HG03457 (cell line): ENCODE measurements at regions not wholly inside any gene's neighbourhood (a gene's known extent, or its start where the extent isn't known, plus 50 kb on each side); places are given as distances from the start of the nearest gene placed in this dataset.

ENCODE experiments used
- ATAC-seq: cut with Tn5 transposase; IDR thresholded peaks from one replicate; pipeline ENCODE4 v1.9.1; 2021; ENCODE audit warnings: moderate number of reproducible peaks; ENCODE audit not compliant: unreplicated experiment

DNA sequence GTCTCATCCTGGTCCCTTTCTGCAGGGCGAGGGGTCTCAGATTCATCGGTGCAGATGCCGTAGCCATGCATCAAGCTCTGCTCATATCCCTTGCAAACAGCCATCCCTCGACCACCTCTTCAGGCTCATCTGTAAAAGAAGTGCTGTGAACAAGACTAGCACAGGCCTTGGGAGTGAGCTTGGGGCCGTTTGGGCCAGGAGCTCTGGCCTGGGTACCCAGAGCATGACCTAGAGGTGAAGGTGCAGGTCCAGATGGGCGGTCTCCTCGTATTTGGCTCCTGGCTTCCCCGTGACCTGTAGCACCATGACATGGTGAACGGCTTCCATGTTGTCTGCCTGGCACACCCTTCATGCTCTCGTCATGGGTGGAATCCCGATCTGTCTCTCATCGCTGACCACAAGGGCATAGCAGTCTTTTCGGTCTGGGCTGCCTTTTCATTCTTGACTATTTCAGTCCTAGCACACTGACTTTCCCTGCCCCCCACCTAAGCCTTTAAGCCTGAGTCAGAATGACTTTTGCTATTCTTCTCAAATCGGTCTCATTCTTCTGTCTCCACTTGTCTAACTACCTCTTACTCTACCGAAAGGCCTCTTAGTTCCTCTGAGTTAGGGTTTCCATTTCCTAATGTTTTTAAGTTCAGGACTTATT lies 216.0 kb downstream of the FOXL1 start:
- no peak for ATAC-seq

DNA sequence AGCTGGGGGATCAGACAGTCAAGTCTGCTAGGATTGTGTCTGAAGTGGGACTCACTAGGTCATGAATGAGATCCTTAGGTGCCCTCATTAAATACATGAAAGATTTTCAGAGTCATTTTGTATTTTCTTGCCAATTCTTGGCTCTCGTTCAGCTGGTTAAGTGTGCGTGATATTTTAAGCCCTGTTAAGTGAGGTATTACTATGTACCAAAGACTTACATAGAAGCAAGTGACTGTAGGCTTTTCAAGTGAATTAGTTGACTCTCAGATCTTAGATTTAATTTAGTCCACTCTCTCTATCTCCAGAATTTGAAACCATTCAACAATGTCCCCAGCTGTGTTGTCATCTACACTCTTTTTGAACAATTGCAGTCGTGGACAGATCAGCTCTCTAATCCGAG lies 219.4 kb downstream of the FOXL1 start:
- ATAC-seq = no peak

DNA sequence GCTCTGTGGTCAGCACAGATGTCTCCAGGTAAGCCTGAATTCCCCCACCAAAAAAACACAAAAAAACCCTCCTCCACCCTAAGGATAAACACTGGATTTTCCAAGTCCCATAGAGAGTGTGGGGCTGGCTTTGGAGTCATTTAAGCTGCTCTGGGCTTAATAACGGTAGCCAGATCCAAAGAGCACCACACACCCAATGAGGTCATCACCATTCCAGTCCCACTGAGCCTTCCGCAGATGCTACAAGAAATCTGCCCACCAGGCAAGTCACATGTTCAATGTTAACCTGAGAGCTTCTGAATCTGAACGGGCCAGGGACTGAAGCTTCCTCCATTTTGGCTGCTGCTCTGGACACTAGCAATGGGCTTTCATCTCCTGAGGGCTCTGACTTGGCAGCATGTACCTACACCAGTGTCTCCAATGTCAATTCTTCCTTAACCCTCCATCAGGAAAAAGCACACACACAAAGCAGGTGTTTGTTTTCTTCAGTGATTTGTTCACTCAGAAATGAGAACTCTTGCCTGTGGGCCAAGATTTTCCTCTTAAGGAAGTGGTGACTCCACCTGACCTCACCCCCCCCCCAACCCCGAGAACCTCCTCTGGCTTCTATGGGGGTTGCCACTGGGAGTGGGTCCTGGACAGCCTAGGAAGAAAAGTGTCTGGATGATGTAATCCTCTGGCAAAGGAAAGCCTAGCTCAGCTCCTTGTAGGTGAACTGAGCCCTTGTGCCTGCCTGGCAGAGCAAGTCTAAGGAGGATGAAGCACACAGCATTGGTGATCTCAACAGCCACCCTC lies 220.1 kb downstream of the FOXL1 start:
- ATAC-seq = no peak

DNA sequence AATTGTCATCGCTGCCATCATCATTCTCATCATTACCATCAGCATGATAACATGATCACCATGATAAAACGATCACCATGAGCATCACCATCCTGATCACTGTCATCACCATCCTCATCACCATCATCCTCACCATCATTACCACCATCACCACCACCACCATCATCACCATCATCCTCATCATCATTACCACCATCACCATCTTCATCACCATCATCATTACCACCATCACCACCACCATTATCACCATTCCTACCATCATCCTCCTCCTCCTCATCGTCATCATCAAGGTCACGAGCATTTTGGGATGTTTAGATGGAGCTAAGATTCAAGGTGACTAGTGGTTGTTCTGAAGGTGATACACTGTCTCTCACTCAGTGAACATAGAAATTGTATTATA lies 221.0 kb downstream of the FOXL1 start:
- no peak for ATAC-seq

DNA sequence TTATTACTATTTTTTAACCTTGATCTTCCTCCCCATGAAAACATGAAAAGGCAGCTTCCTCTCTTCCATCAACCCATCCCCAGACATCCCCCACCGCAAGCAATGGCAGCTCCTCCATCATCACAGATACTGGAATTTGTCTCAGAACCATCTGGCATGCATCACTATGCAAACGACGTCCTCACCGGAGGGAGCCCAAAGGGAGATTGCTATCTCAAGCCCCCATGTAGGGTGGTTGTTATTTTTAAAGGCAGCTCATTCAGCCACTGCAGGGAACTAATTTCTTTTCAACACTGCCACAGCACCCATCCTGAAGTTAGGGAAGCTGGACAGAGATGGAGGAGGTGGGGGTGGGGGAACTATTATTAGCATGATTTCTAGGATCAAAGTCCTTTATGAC lies 222.5 kb downstream of the FOXL1 start:
- no peak for ATAC-seq

DNA sequence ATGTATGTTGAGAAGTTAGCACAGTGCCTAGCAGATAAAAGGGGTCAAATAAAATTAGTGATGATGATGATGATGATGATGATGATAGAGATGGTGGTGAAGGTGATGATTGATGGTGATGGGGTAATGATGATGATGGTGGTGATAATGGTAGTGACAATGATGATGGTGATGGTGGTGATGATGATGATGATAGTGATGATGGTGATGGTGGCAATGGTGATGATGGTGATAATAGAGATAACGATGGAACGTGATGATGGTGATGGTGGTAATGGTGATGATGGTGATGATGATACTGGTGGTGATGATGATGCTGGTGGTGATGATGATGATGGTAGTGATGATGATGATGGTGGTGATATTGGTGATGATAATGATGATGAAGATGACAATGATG lies 223.7 kb downstream of the FOXL1 start:
- no peak for ATAC-seq

DNA sequence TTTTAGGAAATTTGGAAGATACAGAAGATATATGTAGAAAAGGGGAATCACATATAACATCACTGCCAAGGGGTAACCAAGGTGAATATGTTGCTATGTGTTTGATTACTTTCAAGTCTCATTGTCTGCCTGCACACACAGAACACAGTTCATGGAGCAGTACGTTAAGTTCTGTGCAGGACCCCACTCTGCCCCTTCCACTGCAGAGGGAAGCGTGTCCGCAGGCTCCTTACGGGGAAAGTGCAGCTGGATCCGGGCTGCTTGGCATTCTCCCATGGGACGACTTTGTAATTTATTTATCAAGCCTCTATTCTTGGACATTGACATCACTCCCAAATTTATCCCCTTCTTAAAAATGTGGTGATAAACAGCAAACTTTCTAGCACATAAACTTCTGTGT lies 226.8 kb downstream of the FOXL1 start:
- ATAC-seq = no peak

DNA sequence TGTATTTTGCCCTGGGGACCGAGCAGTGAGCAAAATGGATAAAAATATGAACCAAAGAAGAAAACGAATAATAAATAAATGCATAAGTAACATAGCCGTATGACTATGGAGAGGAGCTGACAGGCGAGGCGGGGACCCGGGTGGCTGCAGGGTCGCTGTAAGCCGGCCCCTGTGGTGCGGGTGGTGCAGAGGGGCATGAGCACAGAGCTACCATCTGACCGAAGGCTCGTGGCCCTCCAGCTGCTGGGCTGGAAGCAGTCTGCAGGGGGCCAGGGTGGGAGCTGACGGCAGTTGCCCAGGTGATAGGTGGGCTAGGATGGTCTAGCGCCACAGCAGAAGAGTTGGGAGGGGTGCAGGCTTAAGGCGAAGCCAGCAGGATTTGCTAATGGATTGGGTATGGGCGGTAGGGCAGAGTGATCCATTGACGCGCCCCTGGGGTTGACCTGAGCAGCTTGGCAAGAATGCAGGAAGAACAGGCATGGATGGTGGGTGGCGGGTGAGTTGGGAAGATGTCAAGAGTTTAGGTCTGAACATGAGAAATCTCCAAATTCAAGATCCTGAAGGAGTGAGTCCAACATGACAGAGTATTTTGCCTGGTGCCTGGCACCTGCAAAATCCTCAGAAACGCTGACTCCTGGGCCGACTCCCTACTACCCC lies 228.0 kb downstream of the FOXL1 start:
- no peak for ATAC-seq

DNA sequence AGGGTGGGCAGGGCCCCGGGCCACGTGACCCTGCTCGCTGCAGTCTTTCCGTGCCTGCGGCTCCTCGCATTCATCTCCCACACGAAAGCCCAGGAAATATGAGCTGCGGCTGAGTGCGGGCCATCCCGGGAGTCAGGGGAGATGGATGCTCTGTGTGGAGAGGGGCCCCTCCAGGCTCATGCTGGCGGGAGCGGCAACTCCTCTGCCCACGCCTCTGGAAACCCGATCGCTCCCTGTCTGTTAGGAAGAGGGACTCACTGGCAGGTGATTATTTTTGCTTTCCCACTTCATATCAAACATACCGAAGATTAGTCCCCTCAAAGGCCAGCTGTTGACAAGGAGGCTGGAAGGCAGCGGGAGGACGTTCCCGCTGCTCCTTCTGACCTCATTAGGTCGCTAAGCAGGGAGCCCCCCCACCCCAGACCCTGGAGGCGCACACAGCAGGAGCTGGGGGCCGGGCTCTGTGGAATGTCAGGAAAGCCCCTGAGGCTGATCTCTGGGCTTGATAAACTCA lies 228.5 kb downstream of the FOXL1 start:
- no peak for ATAC-seq

DNA sequence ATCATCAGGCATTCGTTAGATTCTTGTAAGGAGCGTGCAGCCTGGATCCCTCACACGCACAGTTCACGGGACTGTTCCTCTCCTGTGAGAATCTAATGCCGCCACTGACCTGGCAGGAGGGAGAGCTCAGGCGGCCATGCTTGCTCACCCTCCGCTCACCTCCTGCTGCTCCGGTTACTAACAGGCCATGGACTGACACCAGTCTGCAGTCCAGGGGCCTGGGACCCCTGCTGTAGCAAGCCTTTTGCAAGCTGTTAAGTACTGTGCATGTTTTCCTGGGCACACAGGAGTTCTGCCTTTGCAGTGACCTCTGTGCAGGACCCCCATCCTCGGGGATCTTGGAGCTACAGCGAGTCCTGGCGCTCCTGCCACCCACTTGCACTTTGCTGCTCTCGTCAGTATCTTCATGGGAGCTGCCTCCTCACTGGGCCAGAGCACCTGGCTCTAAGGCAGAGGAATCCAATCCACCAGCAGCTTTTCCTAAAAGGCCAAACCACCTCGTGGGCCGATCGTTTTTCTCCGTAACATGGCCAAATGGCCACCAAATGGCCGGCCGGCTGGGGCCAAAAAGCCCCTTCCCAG lies 230.6 kb downstream of the FOXL1 start:
- ATAC-seq = no peak

DNA sequence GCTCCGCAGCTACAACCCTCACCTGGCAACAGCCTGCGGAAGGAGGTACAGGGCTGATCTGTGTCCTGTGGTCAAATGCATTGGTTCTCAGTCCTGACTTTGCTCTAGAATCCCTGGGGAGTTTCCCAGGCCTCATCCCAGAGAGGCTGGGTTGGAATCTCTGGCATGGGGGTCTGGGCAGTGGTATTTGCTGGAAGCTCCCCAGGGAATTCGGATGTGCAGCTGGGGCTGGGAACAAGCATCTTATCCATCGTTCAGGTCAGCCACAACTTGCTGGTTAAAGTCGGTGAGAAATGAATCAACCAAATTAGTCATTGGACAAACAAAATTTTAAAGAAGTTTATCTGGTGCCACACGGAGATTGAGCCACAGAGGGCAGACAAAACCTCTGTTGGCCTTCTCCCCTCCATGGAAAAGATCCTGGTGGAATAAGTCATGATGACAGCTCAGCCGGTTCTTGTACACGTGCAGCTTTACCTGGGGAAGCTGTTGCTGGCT lies 231.2 kb downstream of the FOXL1 start:
- no peak for ATAC-seq

DNA sequence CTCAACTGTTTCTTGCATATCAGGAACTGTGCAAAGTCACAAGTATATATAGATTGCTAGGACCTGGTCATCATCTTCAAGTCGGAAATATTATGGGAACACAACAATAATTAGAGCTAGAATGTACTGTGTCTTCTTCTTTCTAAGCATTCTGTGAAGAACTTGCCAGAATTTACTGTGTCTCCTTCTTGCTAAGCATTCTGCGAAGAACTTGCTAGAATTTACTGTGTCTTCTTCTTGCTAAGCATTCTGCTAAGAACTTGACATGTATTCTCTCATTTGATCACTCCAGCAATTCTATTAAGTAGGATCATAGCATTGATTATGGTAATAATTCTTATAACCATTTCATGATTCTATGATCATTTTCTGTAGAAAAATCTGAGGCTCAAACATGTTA lies 231.7 kb downstream of the FOXL1 start:
- no peak for ATAC-seq

DNA sequence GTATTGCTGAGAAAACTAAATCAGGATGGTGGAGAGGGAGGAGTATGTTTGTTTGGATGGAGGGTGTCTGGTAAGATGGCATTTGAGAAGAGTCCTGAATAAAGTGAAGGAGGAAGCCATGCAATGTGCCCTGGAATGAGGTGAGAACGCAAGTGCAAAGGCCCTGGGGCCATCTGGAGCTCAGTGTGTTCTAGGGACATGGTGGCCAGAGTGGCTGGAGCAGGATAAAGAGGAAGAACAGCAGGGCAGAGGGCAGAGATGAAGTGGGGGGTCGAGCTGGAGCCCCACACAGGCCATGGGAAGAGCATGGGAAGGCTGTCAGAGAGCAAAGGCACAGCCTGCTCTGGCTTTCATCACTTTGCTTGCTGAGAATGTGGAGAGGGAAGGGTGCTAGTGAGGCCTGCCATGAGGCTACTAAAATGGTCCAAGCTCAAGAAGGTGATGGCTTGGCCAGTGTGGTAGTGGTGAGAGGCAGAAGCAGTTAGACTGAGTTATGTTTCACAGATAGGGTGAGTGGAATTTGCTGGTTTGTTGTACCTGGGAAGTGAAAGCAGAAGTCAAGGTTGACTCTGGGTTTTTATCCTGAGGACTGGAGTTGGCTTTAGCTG lies 234.1 kb downstream of the FOXL1 start:
- no peak for ATAC-seq

DNA sequence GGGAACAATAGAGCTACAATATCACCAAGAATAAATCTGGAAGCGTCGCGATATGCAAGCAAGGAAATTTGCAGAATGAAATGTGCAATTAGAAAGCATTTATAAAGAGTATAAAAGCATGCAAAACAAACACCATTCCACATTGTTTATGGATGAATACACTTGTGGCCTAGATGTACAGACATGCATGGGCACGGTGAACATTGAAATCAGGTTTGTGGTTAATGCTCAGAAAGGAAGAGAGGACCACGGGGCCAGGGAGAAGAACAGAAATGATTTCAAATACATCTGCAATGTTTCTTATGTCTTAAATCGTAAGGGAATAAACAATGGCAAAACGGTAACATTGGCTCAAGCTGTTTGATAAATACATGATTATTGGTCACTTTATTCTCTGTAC lies 235.9 kb downstream of the FOXL1 start:
- ATAC-seq = no peak

DNA sequence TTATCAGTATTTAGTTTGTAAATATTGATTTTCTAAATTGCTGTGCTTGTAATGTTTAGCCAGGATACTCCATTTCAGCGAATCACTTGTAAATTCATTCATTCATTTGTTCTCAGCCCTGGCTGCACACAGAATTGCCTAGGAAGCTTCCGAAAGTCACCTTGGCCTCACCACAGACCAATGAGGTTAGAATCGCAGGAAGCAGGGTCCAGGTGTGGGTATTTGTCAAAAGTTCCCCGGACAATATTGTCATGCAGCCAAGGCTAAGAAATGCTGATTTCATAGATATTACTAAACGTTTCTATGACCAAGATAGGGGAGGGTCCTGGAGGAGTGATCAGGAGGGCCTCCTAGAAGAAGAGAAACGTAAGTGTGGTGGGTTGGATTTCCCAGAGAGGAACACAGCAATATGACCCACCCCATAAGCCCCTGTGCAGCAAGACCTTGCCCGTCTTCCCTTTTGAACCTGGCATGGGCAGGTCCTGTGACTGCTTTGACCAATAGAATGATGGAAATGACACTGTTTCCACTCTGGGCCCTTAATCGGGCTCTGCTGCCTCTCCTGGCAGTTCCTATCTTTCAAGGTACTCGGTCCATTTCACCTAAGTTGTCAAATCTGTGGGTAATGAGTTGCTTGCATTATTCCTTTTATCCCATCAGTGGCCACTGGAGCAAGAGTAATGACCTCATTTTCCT lies 238.7 kb downstream of the FOXL1 start:
- ATAC-seq = no peak

DNA sequence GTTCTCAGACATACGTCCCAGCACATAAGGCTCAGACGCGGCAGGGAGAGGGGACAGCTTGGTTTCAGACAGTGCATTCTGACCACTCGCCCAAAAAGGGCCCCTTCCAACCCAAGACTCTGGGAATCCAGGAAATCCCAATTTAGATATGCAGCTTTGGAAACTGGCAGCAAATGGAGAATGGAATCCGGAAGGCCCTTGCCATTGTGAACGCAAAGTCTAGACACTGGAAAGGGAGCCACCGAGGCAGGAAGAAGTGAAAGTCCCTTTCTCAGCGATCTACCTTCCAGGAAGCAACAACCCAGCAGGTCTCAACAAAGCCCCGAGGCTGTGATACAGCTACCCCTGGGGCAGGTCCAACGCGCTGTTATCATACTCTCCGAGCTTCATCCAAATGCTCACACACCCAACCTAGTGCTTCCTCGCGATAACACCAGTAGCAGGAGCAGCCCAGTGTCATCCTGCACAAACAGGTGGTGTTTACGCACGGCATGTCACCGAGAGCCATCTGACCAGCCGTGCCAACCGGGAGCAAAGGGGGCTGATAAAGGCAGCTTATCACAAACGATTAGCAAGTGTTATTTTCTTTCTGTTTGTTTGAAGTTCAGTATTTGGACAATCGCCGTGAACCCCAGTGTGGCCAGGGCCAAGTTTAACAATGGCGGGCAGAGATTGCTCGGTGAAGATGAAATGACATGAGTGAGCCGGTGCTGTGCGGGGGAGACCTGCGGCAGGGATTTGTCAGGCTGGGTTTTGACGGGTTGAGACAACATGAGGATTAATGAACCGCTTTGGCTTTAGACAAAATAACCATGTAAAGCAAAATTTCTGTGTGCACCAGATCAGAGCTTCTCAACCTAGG lies 240.6 kb downstream of the FOXL1 start:
- ATAC-seq = no peak

DNA sequence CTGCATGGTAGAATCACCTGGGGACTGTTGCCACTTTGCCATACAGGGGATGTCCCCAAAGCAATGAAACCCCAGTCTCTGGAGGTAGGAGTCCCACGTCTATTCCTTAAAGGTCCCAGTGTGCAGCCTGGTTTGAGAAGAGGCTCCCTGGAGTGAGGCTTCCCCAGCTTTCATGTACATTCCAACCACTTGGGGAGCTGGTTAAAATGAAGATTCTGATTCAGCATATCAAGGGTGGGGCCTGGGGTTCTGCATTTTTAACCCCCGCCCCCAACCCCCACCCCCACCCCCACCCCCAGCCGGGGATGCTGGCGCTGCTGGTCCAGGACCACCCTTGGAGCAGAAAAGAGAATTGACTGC lies 241.2 kb downstream of the FOXL1 start:
- no peak for ATAC-seq

DNA sequence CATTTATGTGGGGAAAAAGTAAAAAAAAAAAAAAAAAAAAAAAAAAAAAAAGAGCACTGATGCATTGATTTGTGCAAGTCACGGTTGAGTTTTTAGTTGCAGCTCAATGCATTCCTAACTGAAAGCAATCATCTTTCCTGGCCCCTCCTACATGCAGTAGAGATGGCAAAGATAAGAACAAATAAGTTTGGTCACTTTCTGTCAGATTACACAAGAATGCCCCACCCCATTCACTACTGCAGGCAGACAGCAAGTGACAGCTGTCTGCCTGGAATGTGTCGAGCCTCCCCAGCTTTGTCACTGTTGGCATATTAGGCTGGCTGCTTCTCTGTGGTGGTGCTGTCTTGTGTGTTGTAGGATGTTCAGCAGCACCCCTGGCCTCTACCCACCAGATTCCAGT lies 243.5 kb downstream of the FOXL1 start:
- ATAC-seq = no peak

DNA sequence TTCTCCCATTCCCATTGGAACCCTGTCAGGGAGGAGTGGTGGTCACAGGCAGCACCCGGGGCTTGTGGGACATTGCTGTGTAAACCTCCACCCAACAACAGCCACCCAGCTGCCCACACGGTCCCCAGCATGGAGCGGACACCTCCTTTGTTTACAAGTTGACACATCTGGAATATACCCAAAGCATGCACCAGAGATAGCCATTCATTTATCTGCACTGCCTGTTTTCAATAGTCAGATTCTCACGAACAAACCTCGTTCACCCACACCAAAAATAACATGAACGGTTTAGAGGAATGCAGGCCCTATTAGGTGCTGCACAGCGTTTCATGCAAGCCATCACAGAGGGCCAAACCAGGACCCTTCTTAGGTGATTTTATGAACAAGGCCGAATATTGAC lies 244.8 kb downstream of the FOXL1 start:
- no peak for ATAC-seq
